GM23338 (cell line): ENCODE measurements at regions not wholly inside any gene's neighbourhood (a gene's known extent, or its start where the extent isn't known, plus 50 kb on each side); places are given as distances from the start of the nearest gene placed in this dataset.
"Not testable (repeated sequence)": the region's sequence is repeated elsewhere in the genome, so short reads cannot be mapped to it uniquely, and the experiment has no call there.

Experiments
- ATAC-seq: fragments of 200-7000 bp; cut with Tn5 transposase; 3 replicates; pipeline ENCODE4 v1.9.1; 2020
- DNase-seq: peaks from one replicate; pipeline ENCODE4 v3.0.0-alpha.2; 2015; ENCODE audit warnings: low spot score
- H2AFZ ChIP-seq: fragments of 200-600 bp; sonication (generic); 2 replicates; pipeline ENCODE4 v1.8.0; 2016; ENCODE audit warnings: antibody characterized with exemption, mild to moderate bottlenecking, moderate library complexity
- H3F3A ChIP-seq: fragments of 200-600 bp; sonication (generic); replicated peaks from 2 replicates; pipeline ENCODE4 v1.8.0; 2017; ENCODE audit warnings: antibody characterized with exemption, mixed run types, low read depth
- H3K27ac ChIP-seq: fragments of 200-600 bp; sonication (generic); 2 replicates; pipeline ENCODE4 v1.6.1; 2016; ENCODE audit warnings: low read depth
- H3K27me3 ChIP-seq: fragments of 200-600 bp; sonication (generic); 2 replicates; pipeline ENCODE4 v1.8.0; 2016; ENCODE audit warnings: mild to moderate bottlenecking, mixed run types, moderate library complexity; ENCODE audit not compliant: insufficient read depth
- H3K36me3 ChIP-seq: fragments of 200-600 bp; sonication (generic); 2 replicates; pipeline ENCODE4 v1.8.0; 2016; ENCODE audit warnings: mild to moderate bottlenecking; ENCODE audit not compliant: insufficient read depth
- H3K4me1 ChIP-seq: fragments of 200-600 bp; sonication (generic); 2 replicates; pipeline ENCODE4 v1.8.0; 2016; ENCODE audit warnings: mild to moderate bottlenecking, moderate library complexity; ENCODE audit not compliant: insufficient read depth
- H3K4me2 ChIP-seq: fragments of 200-600 bp; sonication (generic); 2 replicates; pipeline ENCODE4 v1.7.1; 2017; ENCODE audit warnings: mixed run types
- H3K4me3 ChIP-seq: fragments of 200-600 bp; sonication (generic); 2 replicates; pipeline ENCODE4 v1.6.1; 2016; ENCODE audit warnings: mixed run types
- H3K79me2 ChIP-seq: fragments of 200-600 bp; sonication (generic); replicated peaks from 2 replicates; pipeline ENCODE4 v1.8.0; 2017; ENCODE audit warnings: mild to moderate bottlenecking; ENCODE audit not compliant: insufficient read depth
- H3K9me2 ChIP-seq: fragments of 200-600 bp; sonication (generic); 2 replicates; pipeline ENCODE4 v1.8.0; 2017; ENCODE audit not compliant: insufficient read depth
- H4K20me1 ChIP-seq: fragments of 200-600 bp; sonication (generic); replicated peaks from 2 replicates; pipeline ENCODE4 v1.8.0; 2017; ENCODE audit warnings: mild to moderate bottlenecking; ENCODE audit not compliant: insufficient read depth
- H3K27ac Mint-ChIP-seq: 2 replicates; pipeline ENCODE4 v1.8.0; 2020; ENCODE audit warnings: inconsistent platforms, mild to moderate bottlenecking, moderate library complexity, mixed read lengths
- H3K27me3 Mint-ChIP-seq: 3 replicates; pipeline ENCODE4 v1.8.0; 2022; ENCODE audit warnings: low read depth, mild to moderate bottlenecking, moderate library complexity, mixed read lengths, inconsistent platforms; ENCODE audit not compliant: insufficient read depth, poor library complexity
- H3K36me3 Mint-ChIP-seq: 3 replicates; pipeline ENCODE4 v1.8.0; 2021; ENCODE audit warnings: low read depth, mild to moderate bottlenecking, inconsistent platforms, moderate library complexity, mixed read lengths
- H3K4me1 Mint-ChIP-seq: 3 replicates; pipeline ENCODE4 v1.8.0; 2020; ENCODE audit warnings: mild to moderate bottlenecking, inconsistent platforms, mixed read lengths
- H3K4me3 Mint-ChIP-seq: 3 replicates; pipeline ENCODE4 v1.8.0; 2021; ENCODE audit warnings: moderate library complexity, mild to moderate bottlenecking, inconsistent platforms, mixed read lengths
- H3K9me3 Mint-ChIP-seq: 3 replicates; pipeline ENCODE4 v1.8.0; 2020; ENCODE audit warnings: moderate library complexity, mild to moderate bottlenecking, inconsistent platforms, mixed read lengths
- CREB1 ChIP-seq: fragments of 250-450 bp; sonication (Bioruptor Pico); IDR thresholded peaks from 2 replicates; pipeline ENCODE4 v1.5.0; 2020; ENCODE audit warnings: low read depth, mild to moderate bottlenecking, moderate library complexity
- REST ChIP-seq: IDR thresholded peaks from one replicate; pipeline ENCODE4 v1.6.1; 2018; ENCODE audit warnings: antibody characterized with exemption; ENCODE audit not compliant: unreplicated experiment
- ZNF462 ChIP-seq: fragments of 250-450 bp; sonication (Bioruptor Pico); IDR thresholded peaks from 2 replicates; pipeline ENCODE4 v1.5.0; 2020; ENCODE audit warnings: mild to moderate bottlenecking, moderate library complexity

GRCh38 chr1:59204001-59204400 is 92.9 kb upstream of the FGGY start (continued):
- no peak for TF ChIP-seq REST
- no peak for TF ChIP-seq CREB1 (CRISPR knock-in tag)
- TF ChIP-seq ZNF462 (CRISPR knock-in tag), result no peak

- not testable (repeated sequence) for H3K4me1 Mint-ChIP-seq, H3F3A ChIP-seq, H3K9me2 ChIP-seq, H3K4me3 ChIP-seq, H3K36me3 ChIP-seq, H3K27me3 Mint-ChIP-seq, H4K20me1 ChIP-seq, H3K4me3 Mint-ChIP-seq, ATAC-seq, H3K4me1 ChIP-seq, H3K4me2 ChIP-seq, H3K27me3 ChIP-seq, H3K27ac Mint-ChIP-seq, H3K79me2 ChIP-seq, DNase-seq, H3K27ac ChIP-seq
- Mint-ChIP-seq H3K36me3 (peaks cover 25% of the 10 kb centered on the region), H3K9me3 (peaks cover 32% of the 10 kb centered on the region)
- H2AFZ ChIP-seq, result 0 out of 2 replicates have a peak overlapping the region, but pooled peaks have one; percentile 18
Measured at GRCh38 chr1:59206616-59207015, 90.3 kb upstream of the FGGY start.

- not testable (repeated sequence) for H4K20me1 ChIP-seq
Measured at GRCh38 chr1:59210430-59210829, 86.5 kb upstream of the FGGY start.

More at GRCh38 chr1:59210430-59210829, 86.5 kb upstream of the FGGY start:
- Mint-ChIP-seq H3K36me3 (peaks cover 21% of the 10 kb centered on the region), H3K9me3 (peaks cover 29% of the 10 kb centered on the region)
- not testable (repeated sequence) for H3K27ac ChIP-seq, ATAC-seq, H3K27me3 ChIP-seq, H3K27ac Mint-ChIP-seq, H3K79me2 ChIP-seq, H3K4me3 Mint-ChIP-seq, H3K4me2 ChIP-seq, H3K36me3 ChIP-seq, H3K27me3 Mint-ChIP-seq, H2AFZ ChIP-seq, DNase-seq, H3F3A ChIP-seq, H3K4me1 Mint-ChIP-seq, H3K4me1 ChIP-seq, H3K9me2 ChIP-seq, H3K4me3 ChIP-seq
